Nephron progenitor cell (in vitro differentiated cells): ENCODE measurements at regions not wholly inside any gene's neighbourhood (a gene's known extent, or its start where the extent isn't known, plus 50 kb on each side); places are given as distances from the start of the nearest gene placed in this dataset.
"Not testable (repeated sequence)": the region's sequence is repeated elsewhere in the genome, so short reads cannot be mapped to it uniquely, and the experiment has no call there.

Experiments used
- DNase-seq: peaks from one replicate; pipeline ENCODE4 v3.0.0; 2021
- H3K27ac Mint-ChIP-seq: 2 replicates; pipeline ENCODE4 v1.8.0; 2021; ENCODE audit warnings: mild to moderate bottlenecking, moderate library complexity, mixed read lengths
- H3K27me3 Mint-ChIP-seq: 2 replicates; pipeline ENCODE4 v1.8.0; 2021; ENCODE audit warnings: mild to moderate bottlenecking, low read depth, mixed read lengths; ENCODE audit not compliant: poor library complexity
- H3K36me3 Mint-ChIP-seq: 2 replicates; pipeline ENCODE4 v1.8.0; 2021; ENCODE audit warnings: low read depth, mixed read lengths
- H3K4me1 Mint-ChIP-seq: 2 replicates; pipeline ENCODE4 v1.8.0; 2021; ENCODE audit warnings: mixed read lengths
- H3K4me3 Mint-ChIP-seq: 2 replicates; pipeline ENCODE4 v1.8.0; 2021; ENCODE audit warnings: mild to moderate bottlenecking, moderate library complexity, mixed read lengths
- H3K9me3 Mint-ChIP-seq: 2 replicates; pipeline ENCODE4 v1.8.0; 2021; ENCODE audit warnings: mild to moderate bottlenecking, moderate library complexity, mixed read lengths
- CTCF ChIP-seq: fragments of 200-600 bp; sonication (generic); IDR thresholded peaks from 2 replicates; pipeline ENCODE4 v1.5.0; 2021; ENCODE audit warnings: antibody characterized with exemption

- no peak overlapping the region for H3K27ac Mint-ChIP-seq
- no peaks in the 10 kb centered on the region for H3K36me3 Mint-ChIP-seq
- H3K4me1 Mint-ChIP-seq: no peaks in the 10 kb centered on the region
- H3K4me3 Mint-ChIP-seq: no peak overlapping the region
- no peak for TF ChIP-seq CTCF
- H3K27me3 Mint-ChIP-seq: no peaks in the 10 kb centered on the region
- H3K9me3 Mint-ChIP-seq: no peaks in the 10 kb centered on the region
- no peak for DNase-seq
Observed at GRCh38 chr18:22826726-22827125, 106.4 kb upstream of the RBBP8 start.

- no peak overlapping the region for H3K4me3 Mint-ChIP-seq
Observed at GRCh38 chr18:22827216-22827615, 105.9 kb upstream of the RBBP8 start.

DNA sequence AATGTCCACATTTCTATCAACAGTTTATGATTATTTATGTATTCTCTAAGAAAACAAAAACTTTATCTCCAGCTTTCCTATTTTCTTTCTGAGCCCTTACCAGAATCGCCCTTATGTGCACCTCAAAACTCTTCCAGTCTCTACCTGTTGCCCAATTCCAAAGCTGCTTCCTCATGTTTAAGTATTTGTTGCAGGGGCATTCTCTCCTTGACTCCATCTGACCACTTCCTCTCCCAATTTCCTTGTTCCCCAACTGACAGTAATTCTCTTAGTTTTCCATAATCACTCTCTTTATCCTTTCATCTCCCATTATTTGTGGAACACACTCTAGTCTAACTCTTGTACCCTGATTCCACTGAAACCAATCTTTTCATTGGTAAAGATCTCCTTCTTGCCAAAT is 105.4 kb upstream of the RBBP8 start:
- H3K27ac Mint-ChIP-seq: no peak overlapping the region
- no peak for TF ChIP-seq CTCF
- no peaks in the 10 kb centered on the region for H3K36me3 Mint-ChIP-seq
- H3K27me3 Mint-ChIP-seq: no peaks in the 10 kb centered on the region
- no peak for DNase-seq
- no peak overlapping the region for H3K4me3 Mint-ChIP-seq
- no peaks in the 10 kb centered on the region for H3K4me1 Mint-ChIP-seq
- no peaks in the 10 kb centered on the region for H3K9me3 Mint-ChIP-seq

More at GRCh38 chr18:22827216-22827615, 105.9 kb upstream of the RBBP8 start:
- H3K27ac Mint-ChIP-seq: no peak overlapping the region
- no peak for TF ChIP-seq CTCF
- DNase-seq: no peak
- no peaks in the 10 kb centered on the region for H3K4me1 Mint-ChIP-seq
- H3K9me3 Mint-ChIP-seq: no peaks in the 10 kb centered on the region
- no peaks in the 10 kb centered on the region for H3K36me3 Mint-ChIP-seq
- no peaks in the 10 kb centered on the region for H3K27me3 Mint-ChIP-seq

DNA sequence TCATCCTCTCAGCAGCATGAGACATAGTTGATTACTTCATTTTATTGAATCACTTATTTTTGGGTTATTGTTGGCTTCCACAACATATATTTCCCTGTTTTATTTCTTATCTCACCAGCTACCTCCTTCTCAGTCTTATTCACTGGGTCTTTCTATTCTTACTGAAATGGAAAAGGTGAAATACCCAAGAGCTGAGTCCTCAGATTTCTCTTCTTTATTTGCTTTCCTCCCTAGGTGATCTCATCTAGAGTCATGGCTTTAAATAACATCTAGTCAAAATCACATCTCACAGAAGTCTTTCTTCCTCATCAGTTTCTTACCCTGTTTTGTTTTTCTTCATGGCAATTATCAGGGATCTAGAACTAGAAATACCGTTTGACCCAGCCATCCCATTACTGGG is 105.0 kb upstream of the RBBP8 start:
- no peak overlapping the region for H3K27ac Mint-ChIP-seq

GRCh38 chr18:22828583-22828982 is 104.5 kb upstream of the RBBP8 start:
- not testable (repeated sequence) for H3K36me3 Mint-ChIP-seq, DNase-seq, H3K27me3 Mint-ChIP-seq, H3K27ac Mint-ChIP-seq, H3K4me1 Mint-ChIP-seq, H3K4me3 Mint-ChIP-seq, H3K9me3 Mint-ChIP-seq

More for the DNA sequence above, 105.0 kb upstream of the RBBP8 start:
- Mint-ChIP-seq H3K27me3 (no peaks in the 10 kb centered on the region), H3K9me3 (no peaks in the 10 kb centered on the region), H3K36me3 (no peaks in the 10 kb centered on the region), H3K4me3 (no peak overlapping the region), H3K4me1 (no peaks in the 10 kb centered on the region)
- no peak for DNase-seq
- TF ChIP-seq CTCF: no peak

- Mint-ChIP-seq H3K4me3 (no peak overlapping the region), H3K9me3 (no peaks in the 10 kb centered on the region), H3K27me3 (no peaks in the 10 kb centered on the region), H3K36me3 (no peaks in the 10 kb centered on the region), H3K27ac (no peak overlapping the region), H3K4me1 (no peaks in the 10 kb centered on the region)
- no peak for DNase-seq
- no peak for TF ChIP-seq CTCF
Observed at GRCh38 chr18:22829781-22830180, 103.3 kb upstream of the RBBP8 start.
